Epithelial cell of proximal tubule (primary cell): ENCODE measurements at regions not wholly inside any gene's neighbourhood (a gene's known extent, or its start where the extent isn't known, plus 50 kb on each side); places are given as distances from the start of the nearest gene placed in this dataset.

Source experiments
- DNase-seq: peaks from one replicate; pipeline ENCODE4 v3.0.0-alpha.2; 2011; ENCODE audit warnings: low read depth
- H3K4me3 ChIP-seq: 2 replicates; pipeline ENCODE4 v1.5.1; 2011; ENCODE audit warnings: low read depth, mild to moderate bottlenecking, low read length
- TF ChIP-seq, protein P1 (sequence below): conservative IDR thresholded peaks from 2 replicates; pipeline ENCODE4 v1.5.1; 2012; ENCODE audit warnings: low read depth, mild to moderate bottlenecking, low read length

DNA sequence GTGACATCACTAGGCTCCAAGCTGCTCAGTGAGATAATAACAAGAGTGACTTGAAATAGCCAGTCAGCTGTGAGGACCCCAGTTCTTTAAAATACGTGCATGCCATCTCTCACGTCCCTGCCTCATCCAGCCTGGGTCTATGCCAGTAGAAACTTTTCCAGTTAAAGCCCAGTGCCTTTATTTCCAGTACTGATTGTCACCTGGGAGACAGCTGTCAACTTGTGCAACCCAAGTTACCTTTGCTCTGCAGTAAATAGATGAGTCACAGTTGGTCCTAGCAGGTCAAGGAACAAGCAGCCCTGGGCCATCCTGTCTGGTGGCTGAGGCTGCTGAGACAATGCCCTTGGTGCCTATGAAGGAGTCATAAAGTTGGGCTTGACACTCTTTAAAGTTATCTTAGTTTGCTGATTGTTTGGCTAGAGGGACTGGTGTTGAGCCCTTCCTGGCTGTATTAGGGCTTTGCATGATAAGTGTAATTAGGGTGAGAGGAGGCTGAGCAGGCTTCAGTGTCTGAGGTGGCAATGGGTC is 228.7 kb downstream of the LACC1 start:
- DNase-seq, result no peak
- TF ChIP-seq, protein P1, sequence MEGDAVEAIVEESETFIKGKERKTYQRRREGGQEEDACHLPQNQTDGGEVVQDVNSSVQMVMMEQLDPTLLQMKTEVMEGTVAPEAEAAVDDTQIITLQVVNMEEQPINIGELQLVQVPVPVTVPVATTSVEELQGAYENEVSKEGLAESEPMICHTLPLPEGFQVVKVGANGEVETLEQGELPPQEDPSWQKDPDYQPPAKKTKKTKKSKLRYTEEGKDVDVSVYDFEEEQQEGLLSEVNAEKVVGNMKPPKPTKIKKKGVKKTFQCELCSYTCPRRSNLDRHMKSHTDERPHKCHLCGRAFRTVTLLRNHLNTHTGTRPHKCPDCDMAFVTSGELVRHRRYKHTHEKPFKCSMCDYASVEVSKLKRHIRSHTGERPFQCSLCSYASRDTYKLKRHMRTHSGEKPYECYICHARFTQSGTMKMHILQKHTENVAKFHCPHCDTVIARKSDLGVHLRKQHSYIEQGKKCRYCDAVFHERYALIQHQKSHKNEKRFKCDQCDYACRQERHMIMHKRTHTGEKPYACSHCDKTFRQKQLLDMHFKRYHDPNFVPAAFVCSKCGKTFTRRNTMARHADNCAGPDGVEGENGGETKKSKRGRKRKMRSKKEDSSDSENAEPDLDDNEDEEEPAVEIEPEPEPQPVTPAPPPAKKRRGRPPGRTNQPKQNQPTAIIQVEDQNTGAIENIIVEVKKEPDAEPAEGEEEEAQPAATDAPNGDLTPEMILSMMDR, result no peak
- no peak overlapping the region for H3K4me3 ChIP-seq

DNA sequence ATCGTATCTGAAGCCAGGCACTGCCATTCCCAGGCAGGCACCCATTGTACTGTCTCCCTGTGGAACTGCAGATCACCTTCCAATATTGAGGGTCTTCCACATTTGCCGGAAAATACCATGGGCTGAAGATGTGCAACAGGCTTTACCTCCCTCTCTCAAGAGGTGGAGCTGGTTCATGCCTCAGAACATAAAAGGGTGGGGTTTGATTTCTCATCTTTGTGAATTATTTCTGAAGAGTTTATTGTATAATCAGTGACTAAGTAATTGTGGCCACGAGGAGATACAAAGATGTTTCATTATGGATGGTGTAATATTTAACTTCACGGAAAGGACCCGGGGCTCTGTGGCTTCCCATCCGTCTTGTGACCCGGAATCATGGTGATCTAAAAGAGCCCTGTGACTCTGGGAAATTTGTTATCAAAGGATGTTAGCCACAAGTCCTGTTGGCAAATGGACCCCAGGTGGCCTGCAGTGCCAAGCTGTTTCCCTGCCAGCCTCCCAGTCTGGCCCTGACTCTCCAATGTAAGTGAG is 230.5 kb downstream of the LACC1 start:
- H3K4me3 ChIP-seq, result peak overlapping the region; percentile 50
- TF ChIP-seq, protein P1, result peak; percentile 41
- peak; percentile 80 for DNase-seq

- TF ChIP-seq, protein P1, result no peak
These were observed 232.0 kb downstream of the LACC1 start for GRCh38 chr13:44111701-44112100.

GRCh38 chr13:44112700-44113329 is 233.1 kb downstream of the LACC1 start:
- H3K4me3 ChIP-seq, result peak overlapping the region; percentile 5
- no peak for DNase-seq
- TF ChIP-seq, protein P1, result no peak

More at GRCh38 chr13:44111701-44112100, 232.0 kb downstream of the LACC1 start:
- no peak for DNase-seq
- peak overlapping the region; percentile 50 for H3K4me3 ChIP-seq

DNA sequence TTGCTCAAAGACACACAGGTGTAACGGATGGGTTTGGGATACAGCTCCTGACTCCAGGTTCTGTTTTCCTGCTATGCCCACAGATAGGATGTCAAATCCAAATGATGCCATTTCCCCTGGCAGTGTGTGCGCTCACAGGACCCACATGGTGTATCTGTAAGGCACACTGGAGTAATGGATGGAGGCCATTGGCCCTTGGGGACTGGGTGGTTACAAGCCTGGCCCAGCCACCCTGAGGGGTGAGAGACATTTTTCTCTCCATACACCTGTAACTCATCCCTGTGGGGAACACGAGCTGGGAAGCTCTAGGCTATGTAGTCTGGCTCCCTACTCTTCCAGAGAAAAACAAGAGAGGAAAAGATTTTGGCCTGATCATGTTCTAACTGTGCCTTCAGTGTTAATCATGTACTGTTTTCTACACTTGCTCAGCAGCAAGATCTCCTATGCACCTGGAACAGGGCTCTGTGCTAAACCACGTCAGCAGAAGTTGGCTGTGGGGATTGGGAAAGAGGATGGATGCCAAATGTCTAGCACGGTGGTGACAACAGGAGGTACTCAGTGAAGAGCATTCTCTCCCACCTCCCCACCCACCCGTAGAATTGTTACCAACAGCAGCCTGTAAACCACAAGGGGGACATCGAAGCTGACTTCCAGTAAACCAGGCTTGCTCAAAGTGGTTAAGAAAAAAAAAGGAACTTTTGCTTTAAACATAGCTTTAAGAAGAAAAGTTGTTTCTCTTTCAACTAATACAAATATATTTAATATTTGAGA is 237.0 kb downstream of the LACC1 start:
- TF ChIP-seq, protein P1, result peak; percentile 34
- no peak overlapping the region for H3K4me3 ChIP-seq
- no peak for DNase-seq

GRCh38 chr13:44117351-44117750 is 237.6 kb downstream of the LACC1 start:
- TF ChIP-seq, protein P1, result no peak
- no peak overlapping the region for H3K4me3 ChIP-seq
- DNase-seq, result no peak
